DND-41 (cell line): ENCODE measurements at regions not wholly inside any gene's neighbourhood (a gene's known extent, or its start where the extent isn't known, plus 50 kb on each side); places are given as distances from the start of the nearest gene placed in this dataset.

ENCODE experiments used
- EZH2 ChIP-seq: IDR thresholded peaks from 3 replicates; pipeline ENCODE4 v1.6.1; 2012; ENCODE audit warnings: borderline replicate concordance, low read depth, mild to moderate bottlenecking, moderate library complexity, low read length, inconsistent platforms; ENCODE audit not compliant: severe bottlenecking
- TF ChIP-seq, protein P1 (sequence below): IDR thresholded peaks from 2 replicates; pipeline ENCODE4 v1.5.1; 2012; ENCODE audit warnings: borderline replicate concordance, low read length, moderate library complexity, mild to moderate bottlenecking; ENCODE audit not compliant: poor library complexity, severe bottlenecking; ENCODE audit errors: extremely low read depth

- TF ChIP-seq, protein P1, sequence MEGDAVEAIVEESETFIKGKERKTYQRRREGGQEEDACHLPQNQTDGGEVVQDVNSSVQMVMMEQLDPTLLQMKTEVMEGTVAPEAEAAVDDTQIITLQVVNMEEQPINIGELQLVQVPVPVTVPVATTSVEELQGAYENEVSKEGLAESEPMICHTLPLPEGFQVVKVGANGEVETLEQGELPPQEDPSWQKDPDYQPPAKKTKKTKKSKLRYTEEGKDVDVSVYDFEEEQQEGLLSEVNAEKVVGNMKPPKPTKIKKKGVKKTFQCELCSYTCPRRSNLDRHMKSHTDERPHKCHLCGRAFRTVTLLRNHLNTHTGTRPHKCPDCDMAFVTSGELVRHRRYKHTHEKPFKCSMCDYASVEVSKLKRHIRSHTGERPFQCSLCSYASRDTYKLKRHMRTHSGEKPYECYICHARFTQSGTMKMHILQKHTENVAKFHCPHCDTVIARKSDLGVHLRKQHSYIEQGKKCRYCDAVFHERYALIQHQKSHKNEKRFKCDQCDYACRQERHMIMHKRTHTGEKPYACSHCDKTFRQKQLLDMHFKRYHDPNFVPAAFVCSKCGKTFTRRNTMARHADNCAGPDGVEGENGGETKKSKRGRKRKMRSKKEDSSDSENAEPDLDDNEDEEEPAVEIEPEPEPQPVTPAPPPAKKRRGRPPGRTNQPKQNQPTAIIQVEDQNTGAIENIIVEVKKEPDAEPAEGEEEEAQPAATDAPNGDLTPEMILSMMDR: no peak
- no peak for TF ChIP-seq EZH2
Measured at GRCh38 chr1:8097077-8097799, 71.1 kb upstream of the ERRFI1 start.
